D721Med (cell line): ENCODE measurements at regions not wholly inside any gene's neighbourhood (a gene's known extent, or its start where the extent isn't known, plus 50 kb on each side); places are given as distances from the start of the nearest gene placed in this dataset.

Experiments used
- DNase-seq: peaks from one replicate; pipeline ENCODE4 v3.0.0; 2011; ENCODE audit warnings: low spot score; ENCODE audit not compliant: insufficient read length
- FAIRE-seq: peaks from 2 replicates; lab custom pipeline; 2011; peaks lifted over from hg19 to GRCh38; lab: Jason Lieb, UNC
- TF ChIP-seq, protein P1 (sequence below): IDR thresholded peaks from 2 replicates; pipeline ENCODE4 v1.5.1; 2012; ENCODE audit warnings: mild to moderate bottlenecking, control low read depth; ENCODE audit not compliant: insufficient read depth; ENCODE audit errors: missing control alignments

- DNase-seq (no peak), FAIRE-seq (no peak)
- TF ChIP-seq, protein P1, sequence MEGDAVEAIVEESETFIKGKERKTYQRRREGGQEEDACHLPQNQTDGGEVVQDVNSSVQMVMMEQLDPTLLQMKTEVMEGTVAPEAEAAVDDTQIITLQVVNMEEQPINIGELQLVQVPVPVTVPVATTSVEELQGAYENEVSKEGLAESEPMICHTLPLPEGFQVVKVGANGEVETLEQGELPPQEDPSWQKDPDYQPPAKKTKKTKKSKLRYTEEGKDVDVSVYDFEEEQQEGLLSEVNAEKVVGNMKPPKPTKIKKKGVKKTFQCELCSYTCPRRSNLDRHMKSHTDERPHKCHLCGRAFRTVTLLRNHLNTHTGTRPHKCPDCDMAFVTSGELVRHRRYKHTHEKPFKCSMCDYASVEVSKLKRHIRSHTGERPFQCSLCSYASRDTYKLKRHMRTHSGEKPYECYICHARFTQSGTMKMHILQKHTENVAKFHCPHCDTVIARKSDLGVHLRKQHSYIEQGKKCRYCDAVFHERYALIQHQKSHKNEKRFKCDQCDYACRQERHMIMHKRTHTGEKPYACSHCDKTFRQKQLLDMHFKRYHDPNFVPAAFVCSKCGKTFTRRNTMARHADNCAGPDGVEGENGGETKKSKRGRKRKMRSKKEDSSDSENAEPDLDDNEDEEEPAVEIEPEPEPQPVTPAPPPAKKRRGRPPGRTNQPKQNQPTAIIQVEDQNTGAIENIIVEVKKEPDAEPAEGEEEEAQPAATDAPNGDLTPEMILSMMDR, result no peak
Observed at GRCh38 chr3:72461787-72462186, 386.5 kb downstream of the SHQ1 start.

DNA sequence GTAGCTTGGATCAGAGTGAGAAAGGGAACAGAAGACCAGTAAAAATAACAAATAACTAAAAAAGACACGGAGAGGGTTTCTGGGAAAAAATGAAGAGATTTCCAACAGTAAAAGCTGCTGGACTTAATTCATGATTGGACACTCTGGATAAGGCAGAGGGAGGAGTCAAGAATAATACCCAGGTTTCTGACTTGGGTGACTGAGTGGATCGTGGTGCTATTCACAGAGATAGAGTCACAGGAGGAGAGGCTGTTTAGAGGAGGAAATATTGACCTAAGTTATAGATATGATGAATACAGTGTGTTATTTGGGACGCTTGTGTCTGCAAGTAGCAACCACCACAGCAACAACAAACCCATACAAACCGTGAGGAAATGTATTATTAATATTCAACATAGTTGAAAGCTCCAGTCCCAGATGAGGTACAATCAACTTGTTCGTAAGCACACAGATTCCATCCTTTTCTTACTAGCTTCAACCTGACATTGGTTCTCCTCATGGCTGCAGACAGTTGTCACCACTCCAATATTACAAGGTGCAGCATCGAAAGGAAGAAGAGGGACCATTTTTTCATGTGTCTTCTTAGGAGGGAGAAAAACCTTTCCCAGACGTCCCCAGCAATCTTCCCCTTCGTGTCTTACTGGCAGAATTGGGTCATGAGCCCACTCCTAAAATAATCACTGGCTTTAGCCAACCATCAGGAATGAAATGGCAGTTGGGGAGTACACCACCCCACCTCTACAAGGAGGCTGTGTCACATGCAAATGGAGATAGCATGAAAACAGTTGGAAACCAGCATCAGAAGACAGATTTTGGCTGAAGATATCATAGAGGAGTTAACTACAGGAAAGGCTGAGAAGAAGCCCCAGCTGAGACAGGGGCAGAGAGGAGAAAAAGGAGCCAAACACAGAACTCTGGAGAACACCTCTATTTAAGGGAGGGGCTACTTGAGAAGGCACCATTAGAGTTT, 387.8 kb downstream of the SHQ1 start:
- DNase-seq, result no peak
- FAIRE-seq, result no peak
- TF ChIP-seq, protein P1, result no peak

DNA sequence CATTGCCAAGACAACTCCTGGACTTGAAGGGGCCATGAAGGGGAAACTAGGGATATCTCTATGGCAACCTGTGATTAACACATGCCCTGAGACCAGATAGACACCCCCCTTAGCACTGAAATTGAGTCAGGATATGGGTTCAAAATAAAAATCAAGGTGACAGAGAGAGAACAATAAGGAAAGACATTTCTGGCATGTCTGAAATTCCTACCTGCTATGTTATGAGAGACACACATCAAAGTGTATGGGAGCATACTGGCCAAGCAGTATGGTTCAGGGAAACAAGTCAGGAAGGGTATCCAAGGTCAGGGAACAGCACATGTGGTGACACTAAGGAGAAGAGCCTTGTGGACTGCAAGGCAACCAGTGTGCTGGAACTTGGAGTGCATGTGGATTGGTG, 388.7 kb downstream of the SHQ1 start:
- DNase-seq (no peak), FAIRE-seq (no peak)
- TF ChIP-seq, protein P1, result no peak

DNA sequence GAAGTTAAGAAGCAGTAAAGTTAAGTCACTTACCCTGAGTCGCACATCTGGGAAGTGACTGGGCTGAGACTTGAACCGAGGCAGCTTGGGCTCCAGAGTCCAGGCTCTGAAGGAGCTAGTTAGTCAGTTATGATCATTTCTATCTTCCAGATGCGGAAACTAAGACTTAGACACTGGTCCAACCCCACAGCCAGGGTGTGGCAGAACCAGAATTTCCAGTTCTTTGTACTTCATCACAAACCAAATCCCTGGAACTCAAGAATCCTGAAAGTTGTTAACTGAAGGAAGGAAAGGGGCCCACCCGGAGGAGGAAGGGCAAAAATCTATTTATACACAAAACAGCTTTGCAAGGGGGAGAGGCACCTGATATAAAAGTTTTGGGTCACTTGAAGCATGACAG, 389.9 kb downstream of the SHQ1 start:
- DNase-seq (no peak), FAIRE-seq (no peak)
- TF ChIP-seq, protein P1, result no peak

DNA sequence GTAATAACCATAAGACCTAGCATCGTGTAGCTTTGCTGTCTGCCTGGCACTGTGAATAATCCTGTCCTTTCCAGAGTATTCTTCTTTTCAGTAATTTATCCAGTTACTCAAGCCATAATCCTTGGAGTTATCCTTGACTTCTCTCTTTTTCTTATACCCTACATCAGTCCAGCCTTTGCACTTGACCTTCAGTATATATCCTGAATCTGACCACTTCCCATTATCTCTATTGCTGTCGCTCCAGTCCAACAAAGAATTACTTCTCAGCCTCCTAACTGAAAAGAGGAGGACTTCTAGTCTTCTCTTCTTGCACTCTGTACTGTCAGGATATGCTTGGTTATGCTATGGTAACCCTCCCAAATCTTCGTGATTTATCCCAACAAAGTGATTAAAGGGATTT, 393.8 kb downstream of the SHQ1 start:
- FAIRE-seq, result no peak
- DNase-seq, result no peak
- TF ChIP-seq, protein P1, result no peak

GRCh38 chr3:72453706-72454105, 394.5 kb downstream of the SHQ1 start:
- TF ChIP-seq, protein P1, result no peak
- FAIRE-seq, result no peak
- DNase-seq, result no peak

DNA sequence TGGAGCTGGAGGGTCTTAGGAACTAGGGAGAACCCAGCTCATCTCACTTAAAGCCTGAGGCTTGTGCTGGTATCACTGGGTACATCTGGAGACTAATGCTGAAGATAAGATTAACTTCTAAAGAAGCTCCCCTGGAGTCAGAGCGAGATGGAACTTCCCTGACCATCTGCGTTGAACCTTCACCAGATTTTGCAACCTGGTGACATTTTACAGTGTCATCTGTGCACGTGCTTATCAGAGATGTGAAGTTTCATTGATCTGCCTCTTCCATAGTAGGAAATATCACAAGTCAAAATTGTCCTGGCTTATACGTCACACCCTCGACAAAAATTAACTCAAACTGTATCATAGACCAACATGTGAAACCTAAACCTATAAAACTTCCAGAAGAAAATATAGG, 395.5 kb downstream of the SHQ1 start:
- DNase-seq (no peak), FAIRE-seq (no peak)
- TF ChIP-seq, protein P1, result no peak
